HPDE6-E6E7 (cell line): ENCODE measurements at regions not wholly inside any gene's neighbourhood (a gene's known extent, or its start where the extent isn't known, plus 50 kb on each side); places are given as distances from the start of the nearest gene placed in this dataset.

ENCODE experiments used
- DNase-seq: peaks from one replicate; pipeline ENCODE4 v3.0.0; 2011; ENCODE audit warnings: missing footprints; ENCODE audit errors: extremely low spot score

GRCh38 chr22:48683640-48684039 lies 1144.0 kb downstream of the BRD1 start:
- no peak for DNase-seq

- DNase-seq: no peak
Observed at GRCh38 chr22:48682504-48682903, 1145.2 kb downstream of the BRD1 start.

- no peak for DNase-seq
Observed at GRCh38 chr22:48680601-48681000, 1147.1 kb downstream of the BRD1 start.

- DNase-seq: no peak
Observed at GRCh38 chr22:48679656-48680555, 1147.8 kb downstream of the BRD1 start.

GRCh38 chr22:48678171-48679135 lies 1149.2 kb downstream of the BRD1 start:
- DNase-seq: no peak

- DNase-seq: no peak
Observed at GRCh38 chr22:48677621-48678020, 1150.1 kb downstream of the BRD1 start.

- DNase-seq: no peak
Observed at GRCh38 chr22:48677168-48677520, 1150.5 kb downstream of the BRD1 start.

- no peak for DNase-seq
Observed at GRCh38 chr22:48676266-48677167, 1151.2 kb downstream of the BRD1 start.

- no peak for DNase-seq
Observed at GRCh38 chr22:48675830-48676145, 1151.9 kb downstream of the BRD1 start.

- DNase-seq: no peak
Observed at GRCh38 chr22:48675141-48675829, 1152.4 kb downstream of the BRD1 start.

GRCh38 chr22:48673806-48674500 lies 1153.7 kb downstream of the BRD1 start:
- DNase-seq: no peak

GRCh38 chr22:48672387-48672786 lies 1155.3 kb downstream of the BRD1 start:
- DNase-seq: no peak

GRCh38 chr22:48670731-48671130 lies 1156.9 kb downstream of the BRD1 start:
- no peak for DNase-seq

- no peak for DNase-seq
Observed at GRCh38 chr22:48669986-48670716, 1157.5 kb downstream of the BRD1 start.

GRCh38 chr22:48669226-48669625 lies 1158.4 kb downstream of the BRD1 start:
- DNase-seq: no peak

- no peak for DNase-seq
Observed at GRCh38 chr22:48667289-48667688, 1160.4 kb downstream of the BRD1 start.

GRCh38 chr22:48666620-48667019 lies 1161.1 kb downstream of the BRD1 start:
- no peak for DNase-seq

- no peak for DNase-seq
Observed at GRCh38 chr22:48665311-48665995, 1162.2 kb downstream of the BRD1 start.

GRCh38 chr22:48664586-48664985 lies 1163.1 kb downstream of the BRD1 start:
- no peak for DNase-seq
